ENCODE measurements at regions not wholly inside any gene's neighbourhood (a gene's known extent, or its start where the extent isn't known, plus 50 kb on each side); places are given as distances from the start of the nearest gene placed in this dataset.

- no peak for DNase-seq (ENCODE audit: low read depth)
- no peaks in the 10 kb centered on the region for H3K36me3 ChIP-seq (ENCODE audit: control insufficient read depth, insufficient read depth, low read length)
- ChIA-PET CTCF (no interaction called here), POLR2A (no interaction called here)
- no peaks in the 10 kb centered on the region for H3K27me3 ChIP-seq (ENCODE audit: control insufficient read depth, insufficient read depth, low read length)
- no peak for TF ChIP-seq CTCF (IDR thresholded peaks at IDR 0.05; ENCODE audit: insufficient read depth, low read depth, low read length)
- H3K4me3 ChIP-seq (ENCODE audit: low read depth, low read length) = no peak overlapping the region
Measured at GRCh38 chr1:29870621-29871020, 634.3 kb downstream of the PTPRU start.

- no peaks in the 10 kb centered on the region for H3K36me3 ChIP-seq (ENCODE audit: control insufficient read depth, insufficient read depth, low read length)
- TF ChIP-seq CTCF (IDR thresholded peaks at IDR 0.05; ENCODE audit: insufficient read depth, low read depth, low read length) = no peak
- no peak overlapping the region for H3K4me3 ChIP-seq (ENCODE audit: low read depth, low read length)
- H3K27me3 ChIP-seq (ENCODE audit: control insufficient read depth, insufficient read depth, low read length) = no peaks in the 10 kb centered on the region
- DNase-seq (ENCODE audit: low read depth) = no peak
- POLR2A ChIA-PET = no interaction called here
- CTCF ChIA-PET = no interaction called here
Measured at GRCh38 chr1:29869802-29870201, 633.5 kb downstream of the PTPRU start.

GRCh38 chr1:29868944-29869343 lies 632.6 kb downstream of the PTPRU start:
- no peak for TF ChIP-seq CTCF (IDR thresholded peaks at IDR 0.05; ENCODE audit: insufficient read depth, low read depth, low read length)
- POLR2A ChIA-PET = no interaction called here
- CTCF ChIA-PET = no interaction called here

GRCh38 chr1:29868096-29868495 lies 631.8 kb downstream of the PTPRU start:
- TF ChIP-seq CTCF (IDR thresholded peaks at IDR 0.05; ENCODE audit: insufficient read depth, low read depth, low read length) = no peak
- H3K27me3 ChIP-seq (ENCODE audit: control insufficient read depth, insufficient read depth, low read length) = no peaks in the 10 kb centered on the region
- CTCF ChIA-PET = no interaction called here
- no peaks in the 10 kb centered on the region for H3K36me3 ChIP-seq (ENCODE audit: control insufficient read depth, insufficient read depth, low read length)
- no peak for DNase-seq (ENCODE audit: low read depth)
- POLR2A ChIA-PET = no interaction called here
- no peak overlapping the region for H3K4me3 ChIP-seq (ENCODE audit: low read depth, low read length)

More at GRCh38 chr1:29868944-29869343, 632.6 kb downstream of the PTPRU start:
- Histone ChIP-seq H3K27me3 (ENCODE audit: control insufficient read depth, insufficient read depth, low read length) (no peaks in the 10 kb centered on the region), H3K4me3 (ENCODE audit: low read depth, low read length) (no peak overlapping the region), H3K36me3 (ENCODE audit: control insufficient read depth, insufficient read depth, low read length) (no peaks in the 10 kb centered on the region)
- DNase-seq (ENCODE audit: low read depth) = no peak

- Histone ChIP-seq H3K4me3 (ENCODE audit: low read depth, low read length) (no peak overlapping the region), H3K36me3 (ENCODE audit: control insufficient read depth, insufficient read depth, low read length) (no peaks in the 10 kb centered on the region), H3K27me3 (ENCODE audit: control insufficient read depth, insufficient read depth, low read length) (no peaks in the 10 kb centered on the region)
- POLR2A ChIA-PET = no interaction called here
- CTCF ChIA-PET = interaction anchor here (0.8 kb wide), 1 partner anchor 15 kb away, joined by 3 read pairs; no protein-coding TSS in a partner anchor
- no peak for TF ChIP-seq CTCF (IDR thresholded peaks at IDR 0.05; ENCODE audit: insufficient read depth, low read depth, low read length)
- DNase-seq (ENCODE audit: low read depth) = no peak
Measured at GRCh38 chr1:29865051-29865450, 628.7 kb downstream of the PTPRU start.

All from BJ (cell line).